DMS79 treated with DMSO at 0.1 percent for 48 hours (cell line): ENCODE measurements at regions not wholly inside any gene's neighbourhood (a gene's known extent, or its start where the extent isn't known, plus 50 kb on each side); places are given as distances from the start of the nearest gene placed in this dataset.
A peak's percentile ranks its signal among the peaks of the same experiment; 100 is the strongest.

Experiments
- DNase-seq: peaks from one replicate; lab custom pipeline; 2025; lab: John Stamatoyannopoulos, UW

GRCh38 chrX:110408949-110409588 lies 50.4 kb downstream of the RTL9 start:
- DNase-seq: no peak

GRCh38 chrX:110409925-110410324 lies 51.3 kb downstream of the RTL9 start:
- no peak for DNase-seq

- DNase-seq: no peak
These were observed 52.0 kb downstream of the RTL9 start for GRCh38 chrX:110410603-110411002.

GRCh38 chrX:110412971-110413726 lies 54.5 kb downstream of the RTL9 start:
- DNase-seq: peak; percentile 58

GRCh38 chrX:110413727-110414124 lies 55.1 kb downstream of the RTL9 start:
- DNase-seq: no peak

- no peak for DNase-seq
These were observed 55.6 kb downstream of the RTL9 start for GRCh38 chrX:110414273-110414672.

- DNase-seq: no peak
These were observed 56.2 kb downstream of the RTL9 start for GRCh38 chrX:110414679-110415439.

GRCh38 chrX:110415440-110416170 lies 57.0 kb downstream of the RTL9 start:
- DNase-seq: no peak

GRCh38 chrX:110417128-110417527 lies 58.5 kb downstream of the RTL9 start:
- DNase-seq: no peak

GRCh38 chrX:110418316-110419235 lies 59.9 kb downstream of the RTL9 start:
- DNase-seq: peak; percentile 75

GRCh38 chrX:110419512-110419911 lies 60.9 kb downstream of the RTL9 start:
- DNase-seq: no peak

GRCh38 chrX:110420771-110421499 lies 62.3 kb downstream of the RTL9 start:
- no peak for DNase-seq

- DNase-seq: peak; percentile 53
These were observed 63.1 kb downstream of the RTL9 start for GRCh38 chrX:110421500-110422455.

- DNase-seq: peak; percentile 86
These were observed 66.8 kb downstream of the RTL9 start for GRCh38 chrX:110425222-110426154.

- DNase-seq: no peak
These were observed 67.5 kb downstream of the RTL9 start for GRCh38 chrX:110426155-110426504.

GRCh38 chrX:110427076-110427475 lies 68.4 kb downstream of the RTL9 start:
- DNase-seq: no peak

- peak; percentile 4 for DNase-seq
These were observed 69.5 kb downstream of the RTL9 start for GRCh38 chrX:110428144-110428543.
